ENCODE measurements at regions not wholly inside any gene's neighbourhood (a gene's known extent, or its start where the extent isn't known, plus 50 kb on each side); places are given as distances from the start of the nearest gene placed in this dataset.

DNA sequence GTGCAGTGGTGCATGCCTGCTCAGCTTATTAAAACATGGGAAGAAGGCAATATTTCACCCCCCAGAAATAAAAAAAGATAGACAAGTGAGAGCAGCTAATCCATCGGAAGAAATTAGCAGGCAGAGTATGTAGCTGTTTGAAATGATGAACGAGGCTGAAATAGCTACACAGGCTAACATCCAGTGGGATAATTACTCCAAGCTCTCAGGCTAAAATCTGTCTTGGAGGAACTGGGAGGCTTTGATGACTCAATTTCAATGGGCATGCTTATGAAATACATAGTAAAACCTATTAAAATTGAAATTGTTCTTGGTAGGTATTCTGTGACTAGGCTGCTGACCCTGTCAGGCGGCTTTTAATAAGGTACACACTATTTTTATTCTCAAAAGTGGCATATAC lies 84.1 kb upstream of the RRP15 start:
- ChIA-PET POLR2A (no interaction called here), CTCF (no interaction called here)
- H3K9me3 Mint-ChIP-seq: no peaks in the 10 kb centered on the region
- no peaks in the 10 kb centered on the region for H3K36me3 Mint-ChIP-seq (ENCODE audit: low read depth)
- no peak overlapping the region for H3K27ac Mint-ChIP-seq
- H3K4me3 Mint-ChIP-seq: no peak overlapping the region
- H3K4me1 Mint-ChIP-seq: no peaks in the 10 kb centered on the region
- DNase-seq: no peak
- H3K27me3 Mint-ChIP-seq: no peaks in the 10 kb centered on the region

- DNase-seq: no peak
- H3K9me3 Mint-ChIP-seq: no peaks in the 10 kb centered on the region
- H3K4me1 Mint-ChIP-seq: no peaks in the 10 kb centered on the region
- H3K4me3 Mint-ChIP-seq: no peak overlapping the region
- CTCF ChIA-PET: no interaction called here
- no peak overlapping the region for H3K27ac Mint-ChIP-seq
- POLR2A ChIA-PET: no interaction called here
- no peaks in the 10 kb centered on the region for H3K27me3 Mint-ChIP-seq
- no peaks in the 10 kb centered on the region for H3K36me3 Mint-ChIP-seq (ENCODE audit: low read depth)
These were observed 83.5 kb upstream of the RRP15 start for GRCh38 chr1:218201601-218202000.

GRCh38 chr1:218205721-218206120 lies 79.4 kb upstream of the RRP15 start:
- H3K9me3 Mint-ChIP-seq: no peaks in the 10 kb centered on the region
- DNase-seq: no peak
- CTCF ChIA-PET: no interaction called here
- POLR2A ChIA-PET: no interaction called here
- H3K4me3 Mint-ChIP-seq: no peak overlapping the region
- no peaks in the 10 kb centered on the region for H3K27me3 Mint-ChIP-seq
- no peaks in the 10 kb centered on the region for H3K4me1 Mint-ChIP-seq
- no peak overlapping the region for H3K27ac Mint-ChIP-seq
- no peaks in the 10 kb centered on the region for H3K36me3 Mint-ChIP-seq (ENCODE audit: low read depth)

- no peaks in the 10 kb centered on the region for H3K27me3 Mint-ChIP-seq
- H3K9me3 Mint-ChIP-seq: no peaks in the 10 kb centered on the region
- POLR2A ChIA-PET: no interaction called here
- no peak for DNase-seq
- no peaks in the 10 kb centered on the region for H3K4me1 Mint-ChIP-seq
- H3K27ac Mint-ChIP-seq: no peak overlapping the region
- CTCF ChIA-PET: no interaction called here
- no peaks in the 10 kb centered on the region for H3K36me3 Mint-ChIP-seq (ENCODE audit: low read depth)
- no peak overlapping the region for H3K4me3 Mint-ChIP-seq
These were observed 77.9 kb upstream of the RRP15 start for GRCh38 chr1:218207194-218207593.

DNA sequence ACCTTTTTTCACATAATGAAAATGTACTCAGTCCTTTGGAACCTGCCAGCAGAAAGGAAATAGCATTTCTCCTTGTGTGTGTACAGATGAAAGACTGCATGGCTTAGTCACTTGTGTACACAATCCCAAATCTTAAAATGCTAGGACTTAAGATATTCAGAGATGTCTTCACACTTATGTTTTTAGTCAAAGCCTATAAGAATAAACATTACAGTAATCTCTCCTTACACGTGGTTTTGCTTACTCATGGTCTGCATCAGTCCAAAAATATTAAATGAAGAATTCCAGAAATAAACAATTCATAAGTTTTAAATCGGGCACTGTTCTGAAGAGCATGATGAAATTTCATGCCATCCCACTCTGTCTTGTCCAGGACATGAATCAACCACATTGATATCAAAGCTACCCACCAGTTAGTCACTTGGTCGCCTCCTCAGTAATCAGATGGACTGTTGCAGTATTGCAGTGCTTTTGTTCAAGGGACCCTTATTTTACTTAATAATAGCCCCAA lies 75.7 kb upstream of the RRP15 start:
- H3K27me3 Mint-ChIP-seq: no peaks in the 10 kb centered on the region
- H3K9me3 Mint-ChIP-seq: no peaks in the 10 kb centered on the region
- no peaks in the 10 kb centered on the region for H3K4me1 Mint-ChIP-seq
- no peaks in the 10 kb centered on the region for H3K36me3 Mint-ChIP-seq (ENCODE audit: low read depth)
- no peak overlapping the region for H3K4me3 Mint-ChIP-seq
- H3K27ac Mint-ChIP-seq: no peak overlapping the region
- DNase-seq: no peak
- ChIA-PET POLR2A (no interaction called here), CTCF (no interaction called here)

- no peaks in the 10 kb centered on the region for H3K4me1 Mint-ChIP-seq
- ChIA-PET CTCF (no interaction called here), POLR2A (no interaction called here)
- H3K9me3 Mint-ChIP-seq: no peaks in the 10 kb centered on the region
- no peaks in the 10 kb centered on the region for H3K36me3 Mint-ChIP-seq (ENCODE audit: low read depth)
- H3K27ac Mint-ChIP-seq: no peak overlapping the region
- H3K4me3 Mint-ChIP-seq: no peak overlapping the region
- no peaks in the 10 kb centered on the region for H3K27me3 Mint-ChIP-seq
- no peak for DNase-seq
These were observed 73.9 kb upstream of the RRP15 start for GRCh38 chr1:218211241-218211640.

DNA sequence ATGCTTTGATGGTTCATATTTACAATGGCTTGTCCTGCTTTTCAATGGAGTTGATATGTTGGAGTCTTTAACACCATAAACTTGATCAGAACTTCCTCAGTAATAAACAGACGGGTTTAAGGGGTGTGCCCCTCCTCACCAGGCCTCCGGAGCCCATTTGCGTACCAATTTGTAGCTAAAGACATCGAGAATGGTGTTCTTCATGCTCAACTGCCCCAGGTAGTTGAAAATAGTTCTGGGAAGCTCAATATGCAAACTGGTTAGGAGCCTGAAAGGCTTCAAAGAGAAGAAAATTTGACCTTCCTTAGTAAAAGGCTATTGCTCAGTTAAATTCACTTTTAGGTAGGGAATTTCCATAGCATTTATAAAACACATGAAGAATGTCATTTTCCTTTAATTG lies 68.1 kb upstream of the RRP15 start:
- Mint-ChIP-seq H3K27me3 (peaks cover 1% of the 10 kb centered on the region), H3K9me3 (no peaks in the 10 kb centered on the region), H3K27ac (no peak overlapping the region), H3K4me1 (no peaks in the 10 kb centered on the region), H3K36me3 (ENCODE audit: low read depth) (no peaks in the 10 kb centered on the region), H3K4me3 (no peak overlapping the region)
- no peak for DNase-seq
- POLR2A ChIA-PET: no interaction called here
- CTCF ChIA-PET: no interaction called here

GRCh38 chr1:218219460-218219859 lies 65.6 kb upstream of the RRP15 start:
- H3K9me3 Mint-ChIP-seq: no peaks in the 10 kb centered on the region
- ChIA-PET POLR2A (no interaction called here), CTCF (no interaction called here)
- DNase-seq: no peak
- no peak overlapping the region for H3K27ac Mint-ChIP-seq
- H3K27me3 Mint-ChIP-seq: peaks cover 1% of the 10 kb centered on the region
- H3K4me3 Mint-ChIP-seq: no peak overlapping the region
- H3K36me3 Mint-ChIP-seq (ENCODE audit: low read depth): no peaks in the 10 kb centered on the region
- H3K4me1 Mint-ChIP-seq: no peaks in the 10 kb centered on the region

GRCh38 chr1:218224101-218224500 lies 61.0 kb upstream of the RRP15 start:
- no peak overlapping the region for H3K27ac Mint-ChIP-seq
- H3K9me3 Mint-ChIP-seq: no peaks in the 10 kb centered on the region
- H3K4me3 Mint-ChIP-seq: no peak overlapping the region
- no peaks in the 10 kb centered on the region for H3K27me3 Mint-ChIP-seq
- DNase-seq: no peak
- ChIA-PET POLR2A (no interaction called here), CTCF (no interaction called here)
- H3K4me1 Mint-ChIP-seq: no peaks in the 10 kb centered on the region
- no peaks in the 10 kb centered on the region for H3K36me3 Mint-ChIP-seq (ENCODE audit: low read depth)

GRCh38 chr1:218226005-218226404 lies 59.1 kb upstream of the RRP15 start:
- no peak for DNase-seq
- no peaks in the 10 kb centered on the region for H3K36me3 Mint-ChIP-seq (ENCODE audit: low read depth)
- no peaks in the 10 kb centered on the region for H3K9me3 Mint-ChIP-seq
- no peaks in the 10 kb centered on the region for H3K27me3 Mint-ChIP-seq
- H3K4me3 Mint-ChIP-seq: no peak overlapping the region
- H3K27ac Mint-ChIP-seq: no peak overlapping the region
- no peaks in the 10 kb centered on the region for H3K4me1 Mint-ChIP-seq
- POLR2A ChIA-PET: no interaction called here
- CTCF ChIA-PET: no interaction called here
